Upper lobe of left lung (tissue), 6 donors: ENCODE measurements at regions not wholly inside any gene's neighbourhood (a gene's known extent, or its start where the extent isn't known, plus 50 kb on each side); places are given as distances from the start of the nearest gene placed in this dataset.
"Not testable (repeated sequence)": the region's sequence is repeated elsewhere in the genome, so short reads cannot be mapped to it uniquely, and the experiment has no call there.

Experiments
- ATAC-seq, 2 donors: fragments of 200-7000 bp; cut with Tn5 transposase; one replicate each; pipeline ENCODE4 v1.9.1; 2022; ENCODE audit warnings: mild to moderate bottlenecking in 2 of 2, moderate library complexity in 2 of 2; ENCODE audit not compliant: low FRiP score in 2 of 2
- DNase-seq, 2 donors: peaks; one replicate each; pipeline ENCODE4 v3.0.0-alpha.2; 2019 to 2020
- H3K27ac ChIP-seq, 4 donors: fragments of 200-600 bp; sonication (generic); one replicate each; pipeline ENCODE4 v1.5.1; 2016 to 2019
- H3K27me3 ChIP-seq, 4 donors: fragments of 200-600 bp; sonication (generic); one replicate each; pipeline ENCODE4 v1.5.1; 2017 to 2019
- H3K36me3 ChIP-seq, 4 donors: fragments of 200-600 bp; sonication (generic); one replicate each; pipeline ENCODE4 v1.5.1; 2016 to 2019
- H3K4me1 ChIP-seq, 4 donors: fragments of 200-600 bp; sonication (generic); one replicate each; pipeline ENCODE4 v1.5.1; 2018 to 2019
- H3K4me3 ChIP-seq, 4 donors: fragments of 200-600 bp; sonication (generic); one replicate each; pipeline ENCODE4 v1.5.1; 2017 to 2019; ENCODE audit warnings: mild to moderate bottlenecking in 2 of 4, moderate library complexity in 1 of 4
- H3K9me3 ChIP-seq, 4 donors: fragments of 200-600 bp; sonication (generic); one replicate each; pipeline ENCODE4 v1.5.1; 2018 to 2019
- EP300 ChIP-seq, 4 donors: sonication (generic); formaldehyde crosslinking; IDR thresholded peaks; one replicate each; pipeline ENCODE4 v1.5.1; 2017; ENCODE audit warnings: antibody characterized with exemption in 4 of 4, control low read depth in 2 of 4
- POLR2A ChIP-seq, 4 donors: fragments of 450-650 bp; IDR thresholded peaks; one replicate each; pipeline ENCODE4 v1.5.1; 2016 to 2017; ENCODE audit warnings: antibody characterized with exemption in 4 of 4, mild to moderate bottlenecking in 2 of 4
- POLR2AphosphoS5 ChIP-seq, 2 donors: sonication (generic); formaldehyde crosslinking; IDR thresholded peaks; one replicate each; pipeline ENCODE4 v1.5.1; 2017; ENCODE audit warnings: antibody characterized with exemption in 2 of 2
- WGBS, 2 donors: methylation state at CpG; one replicate each; pipeline ENCODE4 v1.1.5; 2017 to 2018; 5-methylcytosine and 5-hydroxymethylcytosine counted together
- TF ChIP-seq, protein P1 (sequence below), 6 experiments: fragments of 450-650 bp in 4 of 6; fragments of 200-600 bp in 2 of 6; sonication (generic) in 2 of 6; IDR thresholded peaks; one replicate each; pipeline ENCODE4 v1.5.1; 2016 to 2019; ENCODE audit warnings: antibody characterized with exemption in 6 of 6
- donor health status: DM: no; HTN: no; CAD: no; lungs with moderate emphysema.
- donor health status: DM: no; HTN: yes; CAD: no; lungs with severe emphysema.

DNA sequence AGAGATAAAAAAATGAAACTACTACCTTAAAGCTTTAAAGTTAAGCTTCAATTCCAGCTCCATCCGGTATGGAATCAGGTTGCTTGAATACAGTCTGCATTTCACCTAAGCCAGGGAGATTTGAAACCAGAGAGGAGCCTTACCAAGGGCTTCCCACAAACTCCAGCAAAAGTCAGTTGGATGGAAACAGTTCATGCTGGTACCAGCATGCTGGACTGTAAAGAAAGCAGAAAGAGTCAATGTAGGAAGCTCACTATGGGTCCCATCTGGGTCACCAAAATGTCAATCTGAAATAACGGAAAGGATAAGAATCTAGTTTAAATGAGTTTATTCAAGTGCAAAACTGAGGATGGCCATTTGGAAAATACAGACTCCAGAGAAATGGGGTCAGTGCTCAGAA lies 65.3 kb downstream of the CDO1 start:
- no peak overlapping the region for H3K27ac ChIP-seq
- no peaks in the 10 kb centered on the region for H3K4me1 ChIP-seq
- 83 to 84% methylated on average over 2 of the region's 2 CpGs for whole genome bisulfite sequencing, 2 donors
- no peaks in the 10 kb centered on the region for H3K36me3 ChIP-seq
- no peaks in the 10 kb centered on the region for H3K27me3 ChIP-seq
- ATAC-seq (no peak), DNase-seq (no peak)
- H3K9me3 ChIP-seq, result no peaks in the 10 kb centered on the region
- no peak overlapping the region for H3K4me3 ChIP-seq
- no peak for TF ChIP-seq POLR2AphosphoS5 (IDR thresholded peaks at IDR 0.05)
- TF ChIP-seq, protein P1, sequence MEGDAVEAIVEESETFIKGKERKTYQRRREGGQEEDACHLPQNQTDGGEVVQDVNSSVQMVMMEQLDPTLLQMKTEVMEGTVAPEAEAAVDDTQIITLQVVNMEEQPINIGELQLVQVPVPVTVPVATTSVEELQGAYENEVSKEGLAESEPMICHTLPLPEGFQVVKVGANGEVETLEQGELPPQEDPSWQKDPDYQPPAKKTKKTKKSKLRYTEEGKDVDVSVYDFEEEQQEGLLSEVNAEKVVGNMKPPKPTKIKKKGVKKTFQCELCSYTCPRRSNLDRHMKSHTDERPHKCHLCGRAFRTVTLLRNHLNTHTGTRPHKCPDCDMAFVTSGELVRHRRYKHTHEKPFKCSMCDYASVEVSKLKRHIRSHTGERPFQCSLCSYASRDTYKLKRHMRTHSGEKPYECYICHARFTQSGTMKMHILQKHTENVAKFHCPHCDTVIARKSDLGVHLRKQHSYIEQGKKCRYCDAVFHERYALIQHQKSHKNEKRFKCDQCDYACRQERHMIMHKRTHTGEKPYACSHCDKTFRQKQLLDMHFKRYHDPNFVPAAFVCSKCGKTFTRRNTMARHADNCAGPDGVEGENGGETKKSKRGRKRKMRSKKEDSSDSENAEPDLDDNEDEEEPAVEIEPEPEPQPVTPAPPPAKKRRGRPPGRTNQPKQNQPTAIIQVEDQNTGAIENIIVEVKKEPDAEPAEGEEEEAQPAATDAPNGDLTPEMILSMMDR (IDR thresholded peaks at IDR 0.05), result no peak

DNA sequence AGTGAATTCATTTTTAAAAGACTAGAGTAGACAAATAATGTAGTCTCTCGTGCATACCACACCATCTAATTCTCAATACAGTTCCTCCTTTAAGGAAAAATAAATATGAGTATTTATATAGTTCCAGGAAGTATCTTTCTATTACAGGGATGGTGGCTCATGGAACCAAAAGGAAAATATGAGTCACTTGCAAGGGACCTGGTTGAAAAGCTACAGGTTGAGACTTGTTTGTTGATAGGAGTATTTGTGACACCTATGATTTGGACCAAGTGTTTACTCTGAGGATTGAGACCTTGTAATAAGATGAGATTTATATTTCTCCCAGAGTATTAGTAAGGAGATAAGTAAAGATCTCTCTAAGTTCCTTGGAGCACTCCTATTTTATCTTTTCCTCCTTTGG lies 67.4 kb downstream of the CDO1 start:
- ATAC-seq, result no peak
- Histone ChIP-seq H3K36me3 (no peaks in the 10 kb centered on the region), H3K9me3 (peaks cover 0 to 7% (median 6%) of the 10 kb centered on the region in 4 donors), H3K27ac (no peak overlapping the region), H3K27me3 (no peaks in the 10 kb centered on the region), H3K4me3 (no peak overlapping the region), H3K4me1 (no peaks in the 10 kb centered on the region)
- DNase-seq, result no peak
- TF ChIP-seq POLR2AphosphoS5 (IDR thresholded peaks at IDR 0.05), result no peak
- TF ChIP-seq, protein P1 (IDR thresholded peaks at IDR 0.05), result no peak
- TF ChIP-seq EP300 (IDR thresholded peaks at IDR 0.05), result no peak
- no peak for TF ChIP-seq POLR2A (IDR thresholded peaks at IDR 0.05)
- WGBS, 2 donors, result 58 to 67% methylated on average over 1 of the region's 1 CpG

DNA sequence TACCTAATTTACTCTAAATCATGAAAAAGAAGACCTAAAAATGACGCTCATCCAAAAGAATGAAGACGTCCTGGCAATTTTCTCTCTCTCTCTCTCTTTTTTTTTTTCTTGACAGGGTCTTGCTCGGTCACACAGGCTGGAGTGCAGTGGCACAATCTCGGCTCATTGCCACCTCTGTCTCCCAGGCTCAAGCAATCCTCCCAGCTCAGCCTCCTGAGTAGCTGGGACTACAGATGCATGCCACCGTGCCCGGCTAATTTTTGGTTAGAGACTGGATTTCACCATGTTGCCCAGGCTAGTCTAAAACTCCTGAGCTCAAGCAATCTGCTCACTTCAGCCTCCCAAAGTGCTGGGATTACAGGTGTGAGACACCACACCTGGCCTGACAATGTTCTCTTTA lies 77.2 kb downstream of the CDO1 start:
- H3K27me3 ChIP-seq, H3K4me3 ChIP-seq, H3K9me3 ChIP-seq, ATAC-seq, H3K36me3 ChIP-seq, H3K27ac ChIP-seq, DNase-seq, H3K4me1 ChIP-seq: not testable (repeated sequence)
- 86 to 87% methylated on average over 6 of the region's 6 CpGs for WGBS, 2 donors

DNA sequence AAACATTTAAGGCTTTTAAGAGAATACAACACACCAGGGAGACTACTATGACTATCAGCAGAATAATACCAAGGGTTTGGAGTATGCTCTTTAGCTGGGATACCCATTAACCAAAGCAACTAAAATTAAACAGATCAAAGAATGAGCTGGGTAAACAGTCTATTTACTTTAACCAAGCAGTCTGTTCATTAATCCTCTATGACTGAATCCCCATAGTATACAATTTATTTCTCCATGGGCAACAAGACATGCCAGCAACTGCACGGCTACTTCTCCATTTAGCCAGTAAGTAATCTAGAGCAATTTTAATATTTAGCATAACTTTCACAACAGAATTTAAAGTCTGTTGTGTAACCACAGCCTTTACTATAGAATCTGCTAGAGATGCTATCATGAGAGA lies 77.6 kb downstream of the CDO1 start:
- TF ChIP-seq EP300 (IDR thresholded peaks at IDR 0.05) (no peak), POLR2A (IDR thresholded peaks at IDR 0.05) (no peak), POLR2AphosphoS5 (IDR thresholded peaks at IDR 0.05) (no peak)
- TF ChIP-seq, protein P1 (IDR thresholded peaks at IDR 0.05), result no peak
- no peak for ATAC-seq
- 71 to 76% methylated on average over 1 of the region's 1 CpG for WGBS, 2 donors

DNA sequence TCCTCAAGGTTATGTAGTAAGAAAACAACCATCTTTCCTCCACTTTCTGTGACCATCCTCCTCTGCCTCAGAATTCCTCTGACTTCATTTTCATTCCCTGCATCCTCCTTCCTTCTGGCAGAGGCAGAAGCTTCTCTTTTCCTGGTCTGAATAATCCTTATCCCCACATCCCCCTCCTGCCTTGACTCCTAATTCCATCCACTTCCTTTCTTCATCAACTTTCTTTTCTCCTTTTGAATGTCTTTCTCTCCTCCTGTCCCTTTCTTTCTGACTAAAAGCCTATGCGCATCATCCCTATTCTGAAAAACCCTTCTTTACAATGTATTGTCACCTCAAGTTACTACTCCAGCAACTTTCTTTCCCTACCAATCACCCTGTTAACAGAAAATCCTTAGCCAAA lies 79.0 kb downstream of the CDO1 start:
- H3K4me1 ChIP-seq, result no peaks in the 10 kb centered on the region
- no peak overlapping the region for H3K4me3 ChIP-seq
- ATAC-seq (no peak), DNase-seq (no peak)
- no peaks in the 10 kb centered on the region for H3K9me3 ChIP-seq
- WGBS, 2 donors, result 94 to 96% methylated on average over 1 of the region's 1 CpG
- TF ChIP-seq EP300 (IDR thresholded peaks at IDR 0.05) (no peak), POLR2AphosphoS5 (IDR thresholded peaks at IDR 0.05) (no peak)
- no peak overlapping the region for H3K27ac ChIP-seq
- no peaks in the 10 kb centered on the region for H3K27me3 ChIP-seq
- H3K36me3 ChIP-seq, result no peaks in the 10 kb centered on the region

More for the DNA sequence above, 77.6 kb downstream of the CDO1 start:
- H3K27me3 ChIP-seq, result no peaks in the 10 kb centered on the region
- no peak overlapping the region for H3K27ac ChIP-seq
- H3K4me3 ChIP-seq, result no peak overlapping the region
- no peak for DNase-seq
- H3K4me1 ChIP-seq, result no peaks in the 10 kb centered on the region
- no peaks in the 10 kb centered on the region for H3K36me3 ChIP-seq
- H3K9me3 ChIP-seq, result peaks cover 0 to 3% (median 0%) of the 10 kb centered on the region in 4 donors

DNA sequence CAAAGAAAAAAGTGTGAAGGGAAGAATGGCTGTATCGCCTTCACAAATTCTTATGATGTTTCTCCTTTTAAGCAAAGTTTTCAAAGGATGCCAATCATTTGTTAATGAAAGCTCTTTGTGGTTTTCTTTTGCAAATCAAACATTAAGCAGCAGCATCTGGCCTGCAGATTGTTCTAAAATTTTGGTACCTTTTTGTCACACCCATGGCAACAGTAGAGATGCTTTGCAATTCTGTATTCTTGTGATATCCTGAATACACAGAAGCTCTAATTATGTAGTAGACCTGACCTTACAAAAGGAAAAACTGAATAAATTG lies 79.8 kb downstream of the CDO1 start:
- no peak for DNase-seq
- ATAC-seq, result no peak
- Histone ChIP-seq H3K4me1 (no peaks in the 10 kb centered on the region), H3K27me3 (no peaks in the 10 kb centered on the region), H3K9me3 (no peaks in the 10 kb centered on the region), H3K4me3 (no peak overlapping the region), H3K36me3 (no peaks in the 10 kb centered on the region), H3K27ac (no peak overlapping the region)
- TF ChIP-seq, protein P1 (IDR thresholded peaks at IDR 0.05), result no peak
- no peak for TF ChIP-seq POLR2A (IDR thresholded peaks at IDR 0.05)
- no peak for TF ChIP-seq EP300 (IDR thresholded peaks at IDR 0.05)
- 24 to 90% methylated on average over 1 of the region's 1 CpG for WGBS, 2 donors
